ENCODE measurements at regions not wholly inside any gene's neighbourhood (a gene's known extent, or its start where the extent isn't known, plus 50 kb on each side); places are given as distances from the start of the nearest gene placed in this dataset.

GRCh38 chr5:8675182-8675581, 806.2 kb downstream of the MTRR start:
- H3K23ac ChIP-seq (ENCODE audit: insufficient read length) = no peak overlapping the region
- H3K9me3 ChIP-seq (ENCODE audit: insufficient read depth in 2 of 2, low read depth in 1 of 2, low read length in 1 of 2) = no peaks in the 10 kb centered on the region
- H3K4ac ChIP-seq (replicated peaks; ENCODE audit: insufficient read length, low read depth, low read length) = no peak overlapping the region
- no peaks in the 10 kb centered on the region for H3K79me2 ChIP-seq (ENCODE audit: control insufficient read depth in 1 of 2, insufficient read depth in 2 of 2, low read length in 2 of 2)
- no peak overlapping the region for H2AFZ ChIP-seq (ENCODE audit: low read length)
- H3K4me3 ChIP-seq (ENCODE audit: extremely low read depth in 1 of 4, insufficient read depth in 2 of 4, low read depth in 3 of 4, low read length in 4 of 4) = no peak overlapping the region
- CTCF ChIA-PET (ENCODE audit: partially characterized antibody) = no interaction called here
- H3K14ac ChIP-seq (ENCODE audit: insufficient read length) = no peak overlapping the region
- no peak overlapping the region for H2BK15ac ChIP-seq (ENCODE audit: low read length)
- H3K56ac ChIP-seq (replicated peaks; ENCODE audit: insufficient read length, low read depth, low read length) = no peak overlapping the region
- no peaks in the 10 kb centered on the region for H3K4me1 ChIP-seq (replicated peaks in 1 of 4; ENCODE audit: control insufficient read depth in 3 of 4, insufficient read depth in 4 of 4, low read length in 3 of 4)
- no peak overlapping the region for H2AK5ac ChIP-seq (ENCODE audit: low read depth, low read length)
- no peaks in the 10 kb centered on the region for H3K27me3 ChIP-seq (replicated peaks in 1 of 4; ENCODE audit: control insufficient read depth in 3 of 4, extremely low read depth in 1 of 4, insufficient read depth in 3 of 4, low read length in 3 of 4)
- no peak overlapping the region for H2BK120ac ChIP-seq (replicated peaks; ENCODE audit: low read depth, low read length)
- H4K5ac ChIP-seq (ENCODE audit: insufficient read length, low read depth, low read length) = no peak overlapping the region
- H2BK12ac ChIP-seq (ENCODE audit: low read depth, low read length) = no peak overlapping the region
- no peak overlapping the region for H3K4me2 ChIP-seq (ENCODE audit: insufficient read depth in 1 of 2, low read depth in 2 of 2, low read length in 2 of 2)
- H4K91ac ChIP-seq (replicated peaks; ENCODE audit: insufficient read length, low read length) = no peak overlapping the region
- H3K18ac ChIP-seq (ENCODE audit: extremely low read depth, low read length) = no peak overlapping the region
- no peaks in the 10 kb centered on the region for H4K20me1 ChIP-seq (replicated peaks in 1 of 2; ENCODE audit: control insufficient read depth in 1 of 2, insufficient read depth in 2 of 2, low read length in 2 of 2)
- no peak overlapping the region for H2BK20ac ChIP-seq (ENCODE audit: low read length)
- H3K27ac ChIP-seq (ENCODE audit: low read depth, low read length) = no peak overlapping the region
- H3K36me3 ChIP-seq (ENCODE audit: control insufficient read depth in 2 of 4, insufficient read depth in 4 of 4, low read length in 3 of 4) = no peaks in the 10 kb centered on the region
- TF ChIP-seq POLR2AphosphoS5 (IDR thresholded peaks at IDR 0.05; ENCODE audit: low read depth, low read length) (no peak), TAF1 (IDR thresholded peaks at IDR 0.05; ENCODE audit: low read depth, low read length) (no peak), NANOG (IDR thresholded peaks at IDR 0.05; ENCODE audit: insufficient read depth, low read depth, low read length, poor library complexity, severe bottlenecking) (no peak), RNF2 (IDR thresholded peaks at IDR 0.05; ENCODE audit: borderline replicate concordance, low read depth, low read length, missing control alignments, poor library complexity, severe bottlenecking) (no peak), TBP (IDR thresholded peaks at IDR 0.05; ENCODE audit: low read depth, low read length) (no peak), YY1 (IDR thresholded peaks at IDR 0.05; ENCODE audit: low read depth, low read length) (no peak), RBBP5 (IDR thresholded peaks at IDR 0.05; ENCODE audit: borderline replicate concordance, low read depth, low read length) (no peak), TAF7 (optimal IDR thresholded peaks at IDR 0.05; ENCODE audit: borderline replicate concordance, low read depth, low read length) (no peak), ASH2L (IDR thresholded peaks at IDR 0.05; ENCODE audit: low read length) (no peak), POLR2A (IDR thresholded peaks at IDR 0.05; ENCODE audit: control extremely low read depth in 1 of 2, low read depth in 2 of 2, low read length in 2 of 2) (no peak), CBX5 (IDR thresholded peaks at IDR 0.05; ENCODE audit: low read depth, low read length) (no peak), SRF (IDR thresholded peaks at IDR 0.05; ENCODE audit: low read depth, low read length) (no peak), BCL11A (IDR thresholded peaks at IDR 0.05; ENCODE audit: low read depth in 2 of 2, low read length in 2 of 2) (no peak), SIX5 (IDR thresholded peaks at IDR 0.05; ENCODE audit: low read depth, low read length) (no peak)
- no peaks in the 10 kb centered on the region for H3K23me2 ChIP-seq (ENCODE audit: low read depth, low read length)
- H4K8ac ChIP-seq (ENCODE audit: extremely low read depth, insufficient read depth, low read length) = no peak overlapping the region
- H3K9ac ChIP-seq (replicated peaks in 1 of 4; ENCODE audit: extremely low read depth in 1 of 4, low read depth in 3 of 4, low read length in 3 of 4) = no peak overlapping the region
- POLR2A ChIA-PET (ENCODE audit: partially characterized antibody) = no interaction called here
- 90% methylated on average over 2 of the region's 2 CpGs; no CpG with 5 or more reads in 1 of the 2 experiments for WGBS, 2 experiments (ENCODE audit: extremely low coverage in 1 of 2, insufficient coverage in 1 of 2, insufficient read length in 1 of 2, insufficient replicate concordance in 2 of 2, low coverage in 1 of 2, low lambda C conversion rate in 2 of 2, missing lambda C conversion rate in 1 of 2)
- FAIRE-seq (no peak), DNase-seq (ENCODE audit: low read depth in 1 of 2, low spot score in 2 of 2) (no peak)
- H3K79me1 ChIP-seq (ENCODE audit: low read depth, low read length) = no peaks in the 10 kb centered on the region
- H2BK5ac ChIP-seq (ENCODE audit: low read depth, low read length) = no peak overlapping the region

Data from H1 (cell line).